Naive thymus-derived CD8-positive, alpha-beta T cell (primary cell): ENCODE measurements at regions not wholly inside any gene's neighbourhood (a gene's known extent, or its start where the extent isn't known, plus 50 kb on each side); places are given as distances from the start of the nearest gene placed in this dataset.

Experiments used
- ATAC-seq, 2 donors: fragments of 150-1000 bp; cut with Tn5 transposase in 1 of 2; sonication (Bioruptor Pico), chemical (Tn5 transposase) in 1 of 2; 1 replicate in 1 of 2; 2 replicates in 1 of 2; pipeline ENCODE4 v1.10.0; 2021; ENCODE audit warnings: mild to moderate bottlenecking in 2 of 2, moderate library complexity in 2 of 2
- POLR2A ChIA-PET: fragments of 350-600 bp; sonication (Branson Sonifier 250); formaldehyde crosslinking; loops from one replicate; lab custom pipeline; 2021; ENCODE audit warnings: antibody characterized with exemption; lab: Charles Lee
- DNase-seq, 10 donors: peaks; one replicate each; pipeline versions ENCODE4 v3.0.0 to v3.0.0-alpha.2; 2020 to 2022
- H3K27ac Mint-ChIP-seq, 10 donors: one replicate each; pipeline ENCODE4 v1.8.0; 2020 to 2022; ENCODE audit warnings: mild to moderate bottlenecking in 10 of 10, mixed read lengths in 10 of 10, moderate library complexity in 4 of 10, inconsistent platforms in 1 of 10
- H3K27me3 Mint-ChIP-seq, 5 donors: one replicate each; pipeline ENCODE4 v1.8.0; 2021 to 2022; ENCODE audit warnings: mixed read lengths in 5 of 5
- H3K36me3 Mint-ChIP-seq, 3 donors: one replicate each; pipeline ENCODE4 v1.8.0; 2020 to 2022; ENCODE audit warnings: mixed read lengths in 3 of 3, mild to moderate bottlenecking in 2 of 3, inconsistent platforms in 1 of 3
- H3K4me1 Mint-ChIP-seq, 4 donors: one replicate each; pipeline ENCODE4 v1.8.0; 2021 to 2022; ENCODE audit warnings: mixed read lengths in 4 of 4
- H3K4me3 Mint-ChIP-seq, 10 donors: one replicate each; pipeline ENCODE4 v1.8.0; 2020 to 2022; ENCODE audit warnings: mild to moderate bottlenecking in 10 of 10, mixed read lengths in 10 of 10, moderate library complexity in 6 of 10, inconsistent platforms in 1 of 10
- H3K9me3 Mint-ChIP-seq, 9 donors: one replicate each; pipeline ENCODE4 v1.8.0; 2020 to 2022; ENCODE audit warnings: mixed read lengths in 9 of 9, mild to moderate bottlenecking in 3 of 9, inconsistent platforms in 1 of 9, moderate library complexity in 1 of 9

GRCh38 chr1:55544826-55545225 lies 329.7 kb upstream of the USP24 start:
- Mint-ChIP-seq H3K4me3 (no peak overlapping the region), H3K27ac (no peak overlapping the region), H3K4me1 (no peaks in the 10 kb centered on the region), H3K36me3 (no peaks in the 10 kb centered on the region), H3K27me3 (peaks cover 4 to 21% (median 11%) of the 10 kb centered on the region in 5 donors), H3K9me3 (peaks cover 0 to 2% (median 0%) of the 10 kb centered on the region in 9 donors)
- POLR2A ChIA-PET, result no interaction called here
- no peak for DNase-seq
- ATAC-seq, result no peak

DNA sequence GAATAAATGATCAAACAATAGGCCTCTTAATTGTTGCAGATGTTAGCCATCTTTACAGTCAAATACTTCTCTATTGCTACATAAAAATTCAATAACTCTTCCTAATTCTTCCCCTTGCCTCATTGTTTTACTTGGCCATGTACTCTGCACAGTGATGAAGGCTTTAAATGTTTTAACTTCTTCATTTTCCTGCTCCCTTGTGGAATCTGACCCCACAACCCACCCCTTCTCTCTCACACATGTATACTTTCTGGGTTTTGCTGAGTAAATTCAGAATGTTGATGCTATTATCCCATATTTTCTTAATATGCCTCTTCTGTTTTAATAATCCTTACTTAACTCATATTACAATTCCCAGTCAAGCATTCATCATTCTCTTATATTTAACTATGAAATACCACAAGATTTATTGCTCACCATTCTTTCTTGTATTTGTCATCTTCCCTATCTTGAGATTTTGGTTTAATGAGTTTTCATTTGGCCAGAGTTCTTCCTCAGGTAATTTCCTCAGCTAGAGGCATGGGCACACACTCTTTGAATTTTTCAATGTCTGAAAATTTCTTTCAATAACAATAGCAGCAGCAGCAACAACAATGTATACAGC lies 327.8 kb upstream of the USP24 start:
- Mint-ChIP-seq H3K27ac (no peak overlapping the region), H3K36me3 (no peaks in the 10 kb centered on the region), H3K4me3 (no peak overlapping the region), H3K27me3 (peaks cover 4 to 21% (median 12%) of the 10 kb centered on the region in 5 donors), H3K4me1 (no peaks in the 10 kb centered on the region), H3K9me3 (peaks cover 0 to 2% (median 0%) of the 10 kb centered on the region in 9 donors)
- POLR2A ChIA-PET, result no interaction called here
- no peak for DNase-seq
- no peak for ATAC-seq

- ATAC-seq, result no peak
- POLR2A ChIA-PET, result no interaction called here
- no peak overlapping the region for H3K27ac Mint-ChIP-seq
- H3K4me3 Mint-ChIP-seq, result no peak overlapping the region
- no peaks in the 10 kb centered on the region for H3K9me3 Mint-ChIP-seq
- no peak for DNase-seq
- no peaks in the 10 kb centered on the region for H3K36me3 Mint-ChIP-seq
- peaks cover 4 to 12% (median 9%) of the 10 kb centered on the region in 5 donors for H3K27me3 Mint-ChIP-seq
- peaks cover 0 to 2% (median 0%) of the 10 kb centered on the region in 4 donors for H3K4me1 Mint-ChIP-seq
Measured at GRCh38 chr1:55541296-55541695, 326.1 kb upstream of the USP24 start.

GRCh38 chr1:55539652-55540512 lies 324.7 kb upstream of the USP24 start:
- peaks cover 0 to 14% (median 3%) of the 10 kb centered on the region in 5 donors for H3K27me3 Mint-ChIP-seq
- POLR2A ChIA-PET, result no interaction called here
- no peaks in the 10 kb centered on the region for H3K9me3 Mint-ChIP-seq
- H3K4me3 Mint-ChIP-seq, result no peak overlapping the region
- no peaks in the 10 kb centered on the region for H3K36me3 Mint-ChIP-seq
- DNase-seq (no peak), ATAC-seq (no peak)
- H3K4me1 Mint-ChIP-seq, result peaks cover 0 to 2% (median 0%) of the 10 kb centered on the region in 4 donors
- H3K27ac Mint-ChIP-seq, result no peak overlapping the region

- Mint-ChIP-seq H3K4me3 (no peak overlapping the region), H3K27me3 (peaks cover 0 to 10% (median 2%) of the 10 kb centered on the region in 5 donors), H3K36me3 (no peaks in the 10 kb centered on the region), H3K27ac (no peak overlapping the region), H3K9me3 (no peaks in the 10 kb centered on the region), H3K4me1 (peaks cover 0 to 2% (median 0%) of the 10 kb centered on the region in 4 donors)
- POLR2A ChIA-PET, result no interaction called here
- no peak for ATAC-seq
- no peak for DNase-seq
Measured at GRCh38 chr1:55538428-55538827, 323.3 kb upstream of the USP24 start.

DNA sequence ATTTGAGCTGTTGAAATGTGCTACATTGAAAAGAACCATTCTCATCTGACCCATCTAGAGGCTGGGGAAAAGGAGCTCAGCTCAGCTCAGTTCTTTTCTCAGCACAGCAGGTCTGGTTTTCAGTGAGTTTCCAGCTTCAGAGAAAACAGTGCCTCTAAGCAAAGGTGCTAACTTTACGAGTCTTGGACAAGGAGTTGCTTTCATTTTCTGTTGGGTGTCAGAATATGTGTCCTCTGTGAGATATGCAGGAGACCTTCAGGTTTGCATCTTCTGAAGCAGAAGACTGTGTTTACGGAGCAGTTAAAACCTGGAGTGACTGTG lies 321.3 kb upstream of the USP24 start:
- Mint-ChIP-seq H3K36me3 (no peaks in the 10 kb centered on the region), H3K27me3 (peaks cover 0 to 15% (median 2%) of the 10 kb centered on the region in 5 donors), H3K4me3 (no peak overlapping the region), H3K27ac (no peak overlapping the region), H3K9me3 (no peaks in the 10 kb centered on the region), H3K4me1 (peaks cover 0 to 2% (median 0%) of the 10 kb centered on the region in 4 donors)
- POLR2A ChIA-PET, result no interaction called here
- DNase-seq, result no peak
- ATAC-seq, result no peak

GRCh38 chr1:55535724-55536544 lies 320.8 kb upstream of the USP24 start:
- no peaks in the 10 kb centered on the region for H3K36me3 Mint-ChIP-seq
- peaks cover 0 to 20% (median 2%) of the 10 kb centered on the region in 5 donors for H3K27me3 Mint-ChIP-seq
- no peaks in the 10 kb centered on the region for H3K9me3 Mint-ChIP-seq
- POLR2A ChIA-PET, result no interaction called here
- no peak overlapping the region for H3K4me3 Mint-ChIP-seq
- DNase-seq (no peak), ATAC-seq (no peak)
- H3K27ac Mint-ChIP-seq, result no peak overlapping the region
- peaks cover 0 to 2% (median 0%) of the 10 kb centered on the region in 4 donors for H3K4me1 Mint-ChIP-seq

DNA sequence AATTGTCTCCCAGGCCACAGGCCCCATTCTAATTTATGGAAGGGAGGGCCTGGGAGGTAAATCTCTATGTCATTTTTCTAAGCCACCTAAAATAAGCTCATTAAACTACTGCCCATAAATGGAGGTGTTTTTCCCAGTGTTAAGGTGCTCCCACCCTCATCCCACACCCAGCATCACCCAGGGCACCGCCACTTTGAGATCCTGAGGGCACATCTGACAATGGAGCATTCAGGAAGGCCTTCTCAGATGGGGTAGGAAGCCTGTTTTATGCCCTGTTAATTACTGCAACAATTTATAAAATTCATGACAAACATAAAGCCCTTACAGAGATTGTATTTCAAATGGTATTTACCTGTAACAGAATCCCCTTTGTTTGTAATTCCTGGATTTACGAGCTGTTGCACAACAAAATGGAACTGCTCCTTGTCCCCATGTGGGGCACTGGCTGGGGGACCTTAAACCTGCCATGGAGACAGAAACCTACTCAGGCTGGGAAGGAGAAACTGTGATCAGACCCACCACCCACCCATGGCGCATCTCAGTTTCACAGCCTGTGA lies 319.5 kb upstream of the USP24 start:
- POLR2A ChIA-PET, result no interaction called here
- no peak for ATAC-seq
- Mint-ChIP-seq H3K36me3 (no peaks in the 10 kb centered on the region), H3K4me3 (no peak overlapping the region), H3K27me3 (peaks cover 0 to 22% (median 2%) of the 10 kb centered on the region in 5 donors), H3K9me3 (no peaks in the 10 kb centered on the region), H3K27ac (no peak overlapping the region), H3K4me1 (peaks cover 0 to 2% (median 0%) of the 10 kb centered on the region in 4 donors)
- DNase-seq, result no peak

GRCh38 chr1:55531644-55532043 lies 316.5 kb upstream of the USP24 start:
- DNase-seq (no peak), ATAC-seq (no peak)
- no peaks in the 10 kb centered on the region for H3K9me3 Mint-ChIP-seq
- H3K36me3 Mint-ChIP-seq, result no peaks in the 10 kb centered on the region
- peaks cover 1 to 23% (median 10%) of the 10 kb centered on the region in 5 donors for H3K27me3 Mint-ChIP-seq
- H3K4me3 Mint-ChIP-seq, result no peak overlapping the region
- POLR2A ChIA-PET, result no interaction called here
- H3K4me1 Mint-ChIP-seq, result peaks cover 0 to under 1% (median 0%) of the 10 kb centered on the region in 4 donors
- H3K27ac Mint-ChIP-seq, result no peak overlapping the region

GRCh38 chr1:55530749-55531478 lies 315.8 kb upstream of the USP24 start:
- Mint-ChIP-seq H3K4me3 (no peak overlapping the region), H3K27me3 (peaks cover 2 to 23% (median 13%) of the 10 kb centered on the region in 5 donors), H3K9me3 (no peaks in the 10 kb centered on the region), H3K27ac (no peak overlapping the region), H3K36me3 (no peaks in the 10 kb centered on the region), H3K4me1 (no peaks in the 10 kb centered on the region)
- ATAC-seq, result no peak
- DNase-seq, result no peak
- POLR2A ChIA-PET, result no interaction called here

DNA sequence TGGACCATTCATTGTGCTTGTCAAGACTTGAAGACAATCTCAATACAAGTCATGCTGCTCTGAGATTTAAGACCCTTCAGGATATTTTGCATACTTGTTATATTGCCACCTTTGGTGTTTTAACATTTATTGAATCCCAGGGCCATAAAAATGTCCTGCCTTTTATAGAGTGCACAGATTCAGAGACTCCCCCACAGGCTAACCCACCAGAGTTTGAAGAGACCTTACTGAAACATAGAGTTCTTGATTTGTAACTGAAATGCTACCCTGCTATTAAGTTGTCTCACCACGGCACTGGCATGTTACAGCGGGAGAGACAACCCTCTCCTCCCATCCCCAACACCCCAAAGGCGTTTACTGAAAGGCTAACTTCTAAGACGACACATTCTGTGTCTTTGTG lies 313.9 kb upstream of the USP24 start:
- Mint-ChIP-seq H3K4me3 (no peak overlapping the region), H3K4me1 (no peaks in the 10 kb centered on the region), H3K9me3 (no peaks in the 10 kb centered on the region), H3K27me3 (peaks cover 2 to 21% (median 7%) of the 10 kb centered on the region in 5 donors), H3K27ac (no peak overlapping the region), H3K36me3 (no peaks in the 10 kb centered on the region)
- POLR2A ChIA-PET, result no interaction called here
- ATAC-seq, result no peak
- DNase-seq, result no peak

- Mint-ChIP-seq H3K27me3 (peaks cover 2 to 30% (median 4%) of the 10 kb centered on the region in 5 donors), H3K27ac (no peak overlapping the region), H3K4me1 (no peaks in the 10 kb centered on the region), H3K9me3 (no peaks in the 10 kb centered on the region), H3K4me3 (no peak overlapping the region), H3K36me3 (no peaks in the 10 kb centered on the region)
- no peak for DNase-seq
- POLR2A ChIA-PET, result no interaction called here
- ATAC-seq, result no peak
Measured at GRCh38 chr1:55527831-55528230, 312.7 kb upstream of the USP24 start.
